AG04449 (cell line): ENCODE measurements at regions not wholly inside any gene's neighbourhood (a gene's known extent, or its start where the extent isn't known, plus 50 kb on each side); places are given as distances from the start of the nearest gene placed in this dataset.

ENCODE experiments used
- CTCF ChIA-PET: fragments of 350-600 bp; formaldehyde crosslinking; extraction: SDS; loops from one replicate; lab custom pipeline; 2021; ENCODE audit warnings: antibody characterized with exemption; lab: Yijun Ruan, JAX
- POLR2A ChIA-PET: fragments of 400-600, 350-600 bp; formaldehyde crosslinking; extraction: SDS; loops from one replicate; lab custom pipeline; 2020; ENCODE audit warnings: antibody characterized with exemption, inconsistent platforms; lab: Yijun Ruan, JAX
- DNase-seq: peaks from one replicate; pipeline ENCODE4 v3.0.0-alpha.2; 2010; ENCODE audit warnings: low read depth, low spot score
- H3K4me3 ChIP-seq: 2 replicates; pipeline ENCODE4 v1.5.1; 2011; ENCODE audit warnings: low read depth, mild to moderate bottlenecking, control low read depth, low read length
- CTCF ChIP-seq: IDR thresholded peaks from one replicate; pipeline ENCODE4 v1.5.1; 2011; ENCODE audit warnings: mild to moderate bottlenecking, moderate library complexity, low read length, control low read depth, inconsistent platforms; ENCODE audit not compliant: insufficient read depth; ENCODE audit errors: missing control alignments

GRCh38 chr5:31116466-31117031 lies 76.9 kb upstream of the CDH6 start:
- no peak overlapping the region for H3K4me3 ChIP-seq
- DNase-seq: no peak
- no peak for TF ChIP-seq CTCF
- ChIA-PET CTCF (interaction anchor here (1.2 kb wide), 1 partner anchor 44 kb away, joined by 3 read pairs; no protein-coding TSS in a partner anchor), POLR2A (no interaction called here)

- ChIA-PET CTCF (no interaction called here), POLR2A (no interaction called here)
- DNase-seq: no peak
- no peak for TF ChIP-seq CTCF
- no peak overlapping the region for H3K4me3 ChIP-seq
Observed at GRCh38 chr5:31114817-31115216, 78.7 kb upstream of the CDH6 start.

GRCh38 chr5:31113666-31114350 lies 79.7 kb upstream of the CDH6 start:
- POLR2A ChIA-PET: no interaction called here
- TF ChIP-seq CTCF: no peak
- DNase-seq: no peak
- no peak overlapping the region for H3K4me3 ChIP-seq
- CTCF ChIA-PET: interaction anchor here (1.0 kb wide), 1 partner anchor 119 kb away, joined by 3 read pairs; no protein-coding TSS in a partner anchor

- ChIA-PET CTCF (interaction anchor here (1.0 kb wide), 1 partner anchor 120 kb away, joined by 3 read pairs; no protein-coding TSS in a partner anchor), POLR2A (no interaction called here)
- peak; percentile 47 for DNase-seq
- H3K4me3 ChIP-seq: no peak overlapping the region
- TF ChIP-seq CTCF: no peak
Observed at GRCh38 chr5:31113101-31113500, 80.4 kb upstream of the CDH6 start.

GRCh38 chr5:31107091-31107518 lies 86.4 kb upstream of the CDH6 start:
- ChIA-PET POLR2A (no interaction called here), CTCF (no interaction called here)
- no peak for TF ChIP-seq CTCF
- no peak overlapping the region for H3K4me3 ChIP-seq
- no peak for DNase-seq

- CTCF ChIA-PET: no interaction called here
- no peak for DNase-seq
- TF ChIP-seq CTCF: no peak
- POLR2A ChIA-PET: no interaction called here
- H3K4me3 ChIP-seq: no peak overlapping the region
Observed at GRCh38 chr5:31106691-31107090, 86.8 kb upstream of the CDH6 start.
